HCT116 (cell line): ENCODE measurements at regions not wholly inside any gene's neighbourhood (a gene's known extent, or its start where the extent isn't known, plus 50 kb on each side); places are given as distances from the start of the nearest gene placed in this dataset.

Experiments
- ATAC-seq: fragments of 200-7000 bp; cut with Tn5 transposase; 2 replicates; pipeline ENCODE4 v1.9.1; 2020; ENCODE audit warnings: mild to moderate bottlenecking, moderate library complexity
- BruUV-seq: library from RNA; stranded (reverse); fragments of 400-500 nt; replicated peaks from 2 replicates; lab custom pipeline; 2021; lab: Mats Ljungman, UMichigan
- CTCF ChIA-PET: fragments of 300-600 bp; sonication (Branson Sonifier 250); formaldehyde crosslinking; loops from one replicate; lab custom pipeline; 2021; ENCODE audit warnings: antibody characterized with exemption; lab: Charles Lee
- POLR2A ChIA-PET: fragments of 300-600, 350-600 bp; sonication (Branson Sonifier 250); formaldehyde crosslinking; loops from one replicate; lab custom pipeline; 2021; ENCODE audit warnings: antibody characterized with exemption; lab: Charles Lee
- RAD21 ChIA-PET, 2 experiments: fragments of 300-600 bp; sonication (Branson Sonifier 250); formaldehyde crosslinking; loops; one replicate each; lab custom pipeline; 2023; ENCODE audit warnings: low total read pairs in 2 of 2; ENCODE audit not compliant: uncharacterized antibody in 2 of 2, unreplicated experiment in 2 of 2, low non-redundant PET in 1 of 2; lab: Charles Lee
- DNase-seq: peaks from one replicate; pipeline ENCODE4 v3.0.0-alpha.2; 2010; ENCODE audit warnings: low read depth, low spot score
- H2AFZ ChIP-seq: fragments of 200-600 bp; shearing (Covaris generic), sonication (generic); 2 replicates; pipeline ENCODE4 v1.6.1; 2017; ENCODE audit warnings: low read depth, mixed run types, mixed read lengths, antibody characterized with exemption, low read length; ENCODE audit not compliant: poor library complexity, severe bottlenecking
- H3K27ac ChIP-seq: 2 replicates; pipeline ENCODE4 v1.5.1; 2012; ENCODE audit warnings: low read depth, low read length
- H3K27me3 ChIP-seq: fragments of 200-600 bp; sonication (generic); 2 replicates; pipeline ENCODE4 v1.6.1; 2016; ENCODE audit warnings: mixed run types, low read length, mixed read lengths; ENCODE audit not compliant: insufficient read depth
- H3K36me3 ChIP-seq, 2 experiments: fragments of 200-500 bp in 1 of 2; fragments of 200-600 bp in 1 of 2; sonication (Bioruptor generic) in 1 of 2; sonication (generic) in 1 of 2; 2 replicates each; pipeline versions ENCODE4 v1.5.1 to v1.6.1; 2014 to 2016; ENCODE audit warnings: low read length in 2 of 2, inconsistent platforms in 1 of 2, mixed read lengths in 1 of 2, mixed run types in 1 of 2; ENCODE audit not compliant: insufficient read depth in 2 of 2, control insufficient read depth in 1 of 2
- H3K4me1 ChIP-seq, 2 experiments: fragments of 200-600 bp in 1 of 2; sonication (generic) in 1 of 2; 2 replicates each; pipeline versions ENCODE4 v1.5.1 to v1.6.1; 2012 to 2017; ENCODE audit warnings: low read length in 2 of 2, inconsistent platforms in 1 of 2, mild to moderate bottlenecking in 1 of 2, mixed read lengths in 1 of 2, mixed run types in 1 of 2, moderate library complexity in 1 of 2; ENCODE audit not compliant: insufficient read depth in 2 of 2, control insufficient read depth in 1 of 2
- H3K4me2 ChIP-seq: fragments of 200-600 bp; sonication (generic); 2 replicates; pipeline ENCODE4 v1.6.1; 2017; ENCODE audit warnings: mixed run types, low read length, mixed read lengths
- H3K4me3 ChIP-seq, 2 experiments: fragments of 200-600 bp in 1 of 2; sonication (generic) in 1 of 2; replicated peaks in 1 of 2; 2 replicates each; pipeline ENCODE4 v1.5.1; 2011 to 2016; ENCODE audit warnings: low read length in 2 of 2, control low read depth in 1 of 2, low read depth in 1 of 2, mild to moderate bottlenecking in 1 of 2, mixed read lengths in 1 of 2, mixed run types in 1 of 2
- H3K79me2 ChIP-seq: fragments of 200-600 bp; sonication (generic); 2 replicates; pipeline ENCODE4 v1.6.1; 2017; ENCODE audit warnings: mild to moderate bottlenecking, mixed run types, low read length, moderate library complexity, mixed read lengths; ENCODE audit not compliant: insufficient read depth
- H3K9ac ChIP-seq: fragments of 200-600 bp; sonication (generic); 2 replicates; pipeline ENCODE4 v1.6.1; 2016; ENCODE audit warnings: low read length, mixed read lengths
- H3K9me2 ChIP-seq: fragments of 200-600 bp; sonication (generic), shearing (Covaris generic); 2 replicates; pipeline ENCODE4 v1.6.1; 2017; ENCODE audit warnings: mixed run types, mild to moderate bottlenecking, moderate library complexity; ENCODE audit not compliant: insufficient read depth
- H3K9me3 ChIP-seq, 2 experiments: fragments of 200-500 bp in 1 of 2; fragments of 200-600 bp in 1 of 2; sonication (Bioruptor generic) in 1 of 2; sonication (generic) in 1 of 2; 2 replicates each; pipeline ENCODE4 v1.6.1; 2014 to 2017; ENCODE audit warnings: low read length in 2 of 2, mixed read lengths in 2 of 2, inconsistent platforms in 1 of 2, low read depth in 1 of 2, mild to moderate bottlenecking in 1 of 2, mixed run types in 1 of 2, moderate library complexity in 1 of 2; ENCODE audit not compliant: control insufficient read depth in 1 of 2, insufficient read depth in 1 of 2
- H4K20me1 ChIP-seq: fragments of 200-600 bp; sonication (generic), shearing (Covaris generic); 2 replicates; pipeline ENCODE4 v1.6.1; 2017; ENCODE audit warnings: mixed run types, mild to moderate bottlenecking, moderate library complexity; ENCODE audit not compliant: insufficient read depth
- ATF3 ChIP-seq: IDR thresholded peaks from 2 replicates; pipeline ENCODE4 v1.6.1; 2012
- CEBPB ChIP-seq: IDR thresholded peaks from 2 replicates; pipeline ENCODE4 v1.6.1; 2012; ENCODE audit warnings: low read depth
- CTCF ChIP-seq, 3 experiments: fragments of 200-600 bp in 1 of 3; sonication (generic) in 1 of 3; IDR thresholded peaks in 2 of 3; conservative IDR thresholded peaks in 1 of 3; 2 replicates each; pipeline ENCODE4 v1.5.1; 2012 to 2017; ENCODE audit warnings: low read depth in 2 of 3, low read length in 2 of 3, antibody characterized with exemption in 1 of 3, borderline replicate concordance in 1 of 3, control low read depth in 1 of 3, mild to moderate bottlenecking in 1 of 3, mixed read lengths in 1 of 3, mixed run types in 1 of 3, moderate library complexity in 1 of 3; ENCODE audit not compliant: insufficient read depth in 1 of 3
- EGR1 ChIP-seq: IDR thresholded peaks from 2 replicates; pipeline ENCODE4 v1.6.1; 2012; ENCODE audit warnings: low read depth
- ELF1 ChIP-seq: IDR thresholded peaks from 2 replicates; pipeline ENCODE4 v1.6.1; 2012; ENCODE audit warnings: low read depth, borderline replicate concordance
- EZH2 ChIP-seq: fragments of 200-600 bp; sonication (generic); IDR thresholded peaks from 2 replicates; pipeline ENCODE4 v1.6.1; 2017; ENCODE audit warnings: antibody characterized with exemption, mixed run types
- FOSL1 ChIP-seq: IDR thresholded peaks from 2 replicates; pipeline ENCODE4 v1.6.1; 2012; ENCODE audit warnings: low read depth
- JUND ChIP-seq: IDR thresholded peaks from 2 replicates; pipeline ENCODE4 v1.6.1; 2012
- MAX ChIP-seq: IDR thresholded peaks from 2 replicates; pipeline ENCODE4 v1.6.1; 2012
- POLR2A ChIP-seq: IDR thresholded peaks from 2 replicates; pipeline ENCODE4 v1.7.0; 2011; ENCODE audit warnings: borderline replicate concordance; ENCODE audit not compliant: insufficient read depth, insufficient read length; ENCODE audit errors: extremely low read depth
- POLR2AphosphoS5 ChIP-seq: IDR thresholded peaks from 2 replicates; pipeline ENCODE4 v1.6.1; 2011; ENCODE audit warnings: mild to moderate bottlenecking, low read depth, low read length, moderate library complexity
- RAD21 ChIP-seq: IDR thresholded peaks from 2 replicates; pipeline ENCODE4 v1.6.1; 2012; ENCODE audit warnings: low read depth, mild to moderate bottlenecking
- REST ChIP-seq: IDR thresholded peaks from 2 replicates; pipeline ENCODE4 v1.6.1; 2012; ENCODE audit warnings: low read depth
- SIN3A ChIP-seq: IDR thresholded peaks from 2 replicates; pipeline ENCODE4 v1.6.1; 2012; ENCODE audit warnings: low read depth
- SP1 ChIP-seq: IDR thresholded peaks from 2 replicates; pipeline ENCODE4 v1.6.1; 2012; ENCODE audit warnings: low read depth
- TCF7L2 ChIP-seq: IDR thresholded peaks from 2 replicates; pipeline ENCODE4 v1.7.0; 2011; ENCODE audit warnings: borderline replicate concordance, inconsistent platforms; ENCODE audit not compliant: insufficient read depth, insufficient read length; ENCODE audit errors: extremely low read depth
- YY1 ChIP-seq: IDR thresholded peaks from 2 replicates; pipeline ENCODE4 v1.6.1; 2011; ENCODE audit warnings: low read length, low read depth, moderate library complexity, mild to moderate bottlenecking; ENCODE audit not compliant: insufficient replicate concordance; ENCODE audit errors: extremely low read depth
- ZBTB33 ChIP-seq: IDR thresholded peaks from 2 replicates; pipeline ENCODE4 v1.6.1; 2011; ENCODE audit warnings: mild to moderate bottlenecking, low read length, moderate library complexity; ENCODE audit not compliant: insufficient replicate concordance; ENCODE audit errors: extremely low read depth
- ZFX ChIP-seq: fragments of 450-650 bp; IDR thresholded peaks from 2 replicates; pipeline ENCODE4 v1.6.1; 2017
- ZNF274 ChIP-seq: fragments of 200-500 bp; sonication (Bioruptor generic); IDR thresholded peaks from 2 replicates; pipeline ENCODE4 v1.6.1; 2014; ENCODE audit warnings: mild to moderate bottlenecking, low read depth, low read length, inconsistent platforms
- intact Hi-C: fragments of 100-400 bp; cut with micrococcal nuclease; formaldehyde crosslinking; loops from 2 replicates; pipeline ENCODE4 v1.10.0; 2022

GRCh38 chr10:131846240-131847101 lies 54.3 kb upstream of the PPP2R2D start:
- intact Hi-C loops: no loop called here
- no peak for ATAC-seq
- DNase-seq: no peak
- no peak overlapping the region for H3K27ac ChIP-seq
- H4K20me1 ChIP-seq: no peaks in the 10 kb centered on the region
- no peak overlapping the region for H3K4me2 ChIP-seq
- no peaks in the 10 kb centered on the region for H3K4me1 ChIP-seq
- H2AFZ ChIP-seq: no peak overlapping the region
- H3K4me3 ChIP-seq: no peak overlapping the region
- H3K79me2 ChIP-seq: no peaks in the 10 kb centered on the region
- no peaks in the 10 kb centered on the region for H3K9me3 ChIP-seq
- no peak overlapping the region for H3K9ac ChIP-seq
- H3K27me3 ChIP-seq: no peaks in the 10 kb centered on the region
- H3K36me3 ChIP-seq: no peaks in the 10 kb centered on the region
- CTCF ChIA-PET: no interaction called here
- no peak for TF ChIP-seq REST
- TF ChIP-seq ATF3: no peak
- no peak for TF ChIP-seq ZBTB33
- no peak for TF ChIP-seq SP1
- TF ChIP-seq YY1: no peak
- TF ChIP-seq POLR2A: no peak
- TF ChIP-seq SIN3A: no peak
- TF ChIP-seq FOSL1: no peak
- TF ChIP-seq CEBPB: no peak
- no peak for TF ChIP-seq TCF7L2
- no peak for TF ChIP-seq CTCF (IDR thresholded peaks at IDR 0.05 in 2 of 3, conservative IDR thresholded peaks at IDR 0.05 in 1 of 3; ENCODE audit: borderline replicate concordance in 1 of 3, insufficient read depth in 1 of 3, low read depth in 2 of 3, low read length in 2 of 3)
- TF ChIP-seq POLR2AphosphoS5: no peak
- TF ChIP-seq ELF1: no peak
- TF ChIP-seq ZNF274: no peak
- no peak for TF ChIP-seq ZFX
- no peak for TF ChIP-seq MAX
- TF ChIP-seq EGR1: no peak
- TF ChIP-seq JUND: no peak
- no peak for TF ChIP-seq RAD21
- TF ChIP-seq EZH2: no peak
- POLR2A ChIA-PET: no interaction called here
- BruUV-seq: no TSS peak
- RAD21 ChIA-PET: no interaction called here
- H3K9me2 ChIP-seq: no peaks in the 10 kb centered on the region
